GM23338 (cell line): ENCODE measurements at regions not wholly inside any gene's neighbourhood (a gene's known extent, or its start where the extent isn't known, plus 50 kb on each side); places are given as distances from the start of the nearest gene placed in this dataset.

Experiments used
- EZH2 ChIP-seq: fragments of 200-600 bp; sonication (generic); IDR thresholded peaks from one replicate; pipeline ENCODE4 v1.8.0; 2017; ENCODE audit warnings: antibody characterized with exemption, mild to moderate bottlenecking, low read depth; ENCODE audit not compliant: unreplicated experiment
- EZH2phosphoT487 ChIP-seq: fragments of 200-600 bp; sonication (generic); IDR thresholded peaks from one replicate; pipeline ENCODE4 v1.8.1; 2018; ENCODE audit warnings: antibody characterized with exemption; ENCODE audit not compliant: unreplicated experiment
- JUNB ChIP-seq: IDR thresholded peaks from one replicate; pipeline ENCODE4 v1.6.1; 2016; ENCODE audit warnings: antibody characterized with exemption; ENCODE audit not compliant: unreplicated experiment
- NANOG ChIP-seq: IDR thresholded peaks from 2 replicates; pipeline ENCODE4 v1.6.1; 2016; ENCODE audit warnings: antibody characterized with exemption, borderline replicate concordance
- TF ChIP-seq, protein P1 (sequence below), 2 experiments: fragments of 200-600 bp in 1 of 2; sonication (generic) in 1 of 2; conservative IDR thresholded peaks; 2 replicates each; pipeline versions ENCODE4 v1.5.1 to v1.6.1; 2016 to 2017; ENCODE audit warnings: antibody characterized with exemption in 2 of 2, low read depth in 2 of 2, mild to moderate bottlenecking in 2 of 2, moderate library complexity in 1 of 2
- TF ChIP-seq, protein P2 (sequence below): IDR thresholded peaks from one replicate; pipeline ENCODE4 v1.6.1; 2018; ENCODE audit warnings: antibody characterized with exemption; ENCODE audit not compliant: unreplicated experiment
- TF ChIP-seq, protein P3 (sequence below): fragments of 250-450 bp; sonication (Bioruptor Pico); IDR thresholded peaks from 2 replicates; pipeline ENCODE4 v1.5.0; 2020; ENCODE audit warnings: mild to moderate bottlenecking, moderate library complexity

GRCh38 chr4:131367441-131367840 lies 1781.7 kb upstream of the PCDH10 start:
- TF ChIP-seq, protein P1, sequence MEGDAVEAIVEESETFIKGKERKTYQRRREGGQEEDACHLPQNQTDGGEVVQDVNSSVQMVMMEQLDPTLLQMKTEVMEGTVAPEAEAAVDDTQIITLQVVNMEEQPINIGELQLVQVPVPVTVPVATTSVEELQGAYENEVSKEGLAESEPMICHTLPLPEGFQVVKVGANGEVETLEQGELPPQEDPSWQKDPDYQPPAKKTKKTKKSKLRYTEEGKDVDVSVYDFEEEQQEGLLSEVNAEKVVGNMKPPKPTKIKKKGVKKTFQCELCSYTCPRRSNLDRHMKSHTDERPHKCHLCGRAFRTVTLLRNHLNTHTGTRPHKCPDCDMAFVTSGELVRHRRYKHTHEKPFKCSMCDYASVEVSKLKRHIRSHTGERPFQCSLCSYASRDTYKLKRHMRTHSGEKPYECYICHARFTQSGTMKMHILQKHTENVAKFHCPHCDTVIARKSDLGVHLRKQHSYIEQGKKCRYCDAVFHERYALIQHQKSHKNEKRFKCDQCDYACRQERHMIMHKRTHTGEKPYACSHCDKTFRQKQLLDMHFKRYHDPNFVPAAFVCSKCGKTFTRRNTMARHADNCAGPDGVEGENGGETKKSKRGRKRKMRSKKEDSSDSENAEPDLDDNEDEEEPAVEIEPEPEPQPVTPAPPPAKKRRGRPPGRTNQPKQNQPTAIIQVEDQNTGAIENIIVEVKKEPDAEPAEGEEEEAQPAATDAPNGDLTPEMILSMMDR (conservative IDR thresholded peaks at IDR 0.05; ENCODE audit: low read depth in 2 of 2) = no peak
- TF ChIP-seq, protein P2, sequence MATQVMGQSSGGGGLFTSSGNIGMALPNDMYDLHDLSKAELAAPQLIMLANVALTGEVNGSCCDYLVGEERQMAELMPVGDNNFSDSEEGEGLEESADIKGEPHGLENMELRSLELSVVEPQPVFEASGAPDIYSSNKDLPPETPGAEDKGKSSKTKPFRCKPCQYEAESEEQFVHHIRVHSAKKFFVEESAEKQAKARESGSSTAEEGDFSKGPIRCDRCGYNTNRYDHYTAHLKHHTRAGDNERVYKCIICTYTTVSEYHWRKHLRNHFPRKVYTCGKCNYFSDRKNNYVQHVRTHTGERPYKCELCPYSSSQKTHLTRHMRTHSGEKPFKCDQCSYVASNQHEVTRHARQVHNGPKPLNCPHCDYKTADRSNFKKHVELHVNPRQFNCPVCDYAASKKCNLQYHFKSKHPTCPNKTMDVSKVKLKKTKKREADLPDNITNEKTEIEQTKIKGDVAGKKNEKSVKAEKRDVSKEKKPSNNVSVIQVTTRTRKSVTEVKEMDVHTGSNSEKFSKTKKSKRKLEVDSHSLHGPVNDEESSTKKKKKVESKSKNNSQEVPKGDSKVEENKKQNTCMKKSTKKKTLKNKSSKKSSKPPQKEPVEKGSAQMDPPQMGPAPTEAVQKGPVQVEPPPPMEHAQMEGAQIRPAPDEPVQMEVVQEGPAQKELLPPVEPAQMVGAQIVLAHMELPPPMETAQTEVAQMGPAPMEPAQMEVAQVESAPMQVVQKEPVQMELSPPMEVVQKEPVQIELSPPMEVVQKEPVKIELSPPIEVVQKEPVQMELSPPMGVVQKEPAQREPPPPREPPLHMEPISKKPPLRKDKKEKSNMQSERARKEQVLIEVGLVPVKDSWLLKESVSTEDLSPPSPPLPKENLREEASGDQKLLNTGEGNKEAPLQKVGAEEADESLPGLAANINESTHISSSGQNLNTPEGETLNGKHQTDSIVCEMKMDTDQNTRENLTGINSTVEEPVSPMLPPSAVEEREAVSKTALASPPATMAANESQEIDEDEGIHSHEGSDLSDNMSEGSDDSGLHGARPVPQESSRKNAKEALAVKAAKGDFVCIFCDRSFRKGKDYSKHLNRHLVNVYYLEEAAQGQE = no peak
- TF ChIP-seq EZH2phosphoT487 = no peak
- TF ChIP-seq, protein P3, sequence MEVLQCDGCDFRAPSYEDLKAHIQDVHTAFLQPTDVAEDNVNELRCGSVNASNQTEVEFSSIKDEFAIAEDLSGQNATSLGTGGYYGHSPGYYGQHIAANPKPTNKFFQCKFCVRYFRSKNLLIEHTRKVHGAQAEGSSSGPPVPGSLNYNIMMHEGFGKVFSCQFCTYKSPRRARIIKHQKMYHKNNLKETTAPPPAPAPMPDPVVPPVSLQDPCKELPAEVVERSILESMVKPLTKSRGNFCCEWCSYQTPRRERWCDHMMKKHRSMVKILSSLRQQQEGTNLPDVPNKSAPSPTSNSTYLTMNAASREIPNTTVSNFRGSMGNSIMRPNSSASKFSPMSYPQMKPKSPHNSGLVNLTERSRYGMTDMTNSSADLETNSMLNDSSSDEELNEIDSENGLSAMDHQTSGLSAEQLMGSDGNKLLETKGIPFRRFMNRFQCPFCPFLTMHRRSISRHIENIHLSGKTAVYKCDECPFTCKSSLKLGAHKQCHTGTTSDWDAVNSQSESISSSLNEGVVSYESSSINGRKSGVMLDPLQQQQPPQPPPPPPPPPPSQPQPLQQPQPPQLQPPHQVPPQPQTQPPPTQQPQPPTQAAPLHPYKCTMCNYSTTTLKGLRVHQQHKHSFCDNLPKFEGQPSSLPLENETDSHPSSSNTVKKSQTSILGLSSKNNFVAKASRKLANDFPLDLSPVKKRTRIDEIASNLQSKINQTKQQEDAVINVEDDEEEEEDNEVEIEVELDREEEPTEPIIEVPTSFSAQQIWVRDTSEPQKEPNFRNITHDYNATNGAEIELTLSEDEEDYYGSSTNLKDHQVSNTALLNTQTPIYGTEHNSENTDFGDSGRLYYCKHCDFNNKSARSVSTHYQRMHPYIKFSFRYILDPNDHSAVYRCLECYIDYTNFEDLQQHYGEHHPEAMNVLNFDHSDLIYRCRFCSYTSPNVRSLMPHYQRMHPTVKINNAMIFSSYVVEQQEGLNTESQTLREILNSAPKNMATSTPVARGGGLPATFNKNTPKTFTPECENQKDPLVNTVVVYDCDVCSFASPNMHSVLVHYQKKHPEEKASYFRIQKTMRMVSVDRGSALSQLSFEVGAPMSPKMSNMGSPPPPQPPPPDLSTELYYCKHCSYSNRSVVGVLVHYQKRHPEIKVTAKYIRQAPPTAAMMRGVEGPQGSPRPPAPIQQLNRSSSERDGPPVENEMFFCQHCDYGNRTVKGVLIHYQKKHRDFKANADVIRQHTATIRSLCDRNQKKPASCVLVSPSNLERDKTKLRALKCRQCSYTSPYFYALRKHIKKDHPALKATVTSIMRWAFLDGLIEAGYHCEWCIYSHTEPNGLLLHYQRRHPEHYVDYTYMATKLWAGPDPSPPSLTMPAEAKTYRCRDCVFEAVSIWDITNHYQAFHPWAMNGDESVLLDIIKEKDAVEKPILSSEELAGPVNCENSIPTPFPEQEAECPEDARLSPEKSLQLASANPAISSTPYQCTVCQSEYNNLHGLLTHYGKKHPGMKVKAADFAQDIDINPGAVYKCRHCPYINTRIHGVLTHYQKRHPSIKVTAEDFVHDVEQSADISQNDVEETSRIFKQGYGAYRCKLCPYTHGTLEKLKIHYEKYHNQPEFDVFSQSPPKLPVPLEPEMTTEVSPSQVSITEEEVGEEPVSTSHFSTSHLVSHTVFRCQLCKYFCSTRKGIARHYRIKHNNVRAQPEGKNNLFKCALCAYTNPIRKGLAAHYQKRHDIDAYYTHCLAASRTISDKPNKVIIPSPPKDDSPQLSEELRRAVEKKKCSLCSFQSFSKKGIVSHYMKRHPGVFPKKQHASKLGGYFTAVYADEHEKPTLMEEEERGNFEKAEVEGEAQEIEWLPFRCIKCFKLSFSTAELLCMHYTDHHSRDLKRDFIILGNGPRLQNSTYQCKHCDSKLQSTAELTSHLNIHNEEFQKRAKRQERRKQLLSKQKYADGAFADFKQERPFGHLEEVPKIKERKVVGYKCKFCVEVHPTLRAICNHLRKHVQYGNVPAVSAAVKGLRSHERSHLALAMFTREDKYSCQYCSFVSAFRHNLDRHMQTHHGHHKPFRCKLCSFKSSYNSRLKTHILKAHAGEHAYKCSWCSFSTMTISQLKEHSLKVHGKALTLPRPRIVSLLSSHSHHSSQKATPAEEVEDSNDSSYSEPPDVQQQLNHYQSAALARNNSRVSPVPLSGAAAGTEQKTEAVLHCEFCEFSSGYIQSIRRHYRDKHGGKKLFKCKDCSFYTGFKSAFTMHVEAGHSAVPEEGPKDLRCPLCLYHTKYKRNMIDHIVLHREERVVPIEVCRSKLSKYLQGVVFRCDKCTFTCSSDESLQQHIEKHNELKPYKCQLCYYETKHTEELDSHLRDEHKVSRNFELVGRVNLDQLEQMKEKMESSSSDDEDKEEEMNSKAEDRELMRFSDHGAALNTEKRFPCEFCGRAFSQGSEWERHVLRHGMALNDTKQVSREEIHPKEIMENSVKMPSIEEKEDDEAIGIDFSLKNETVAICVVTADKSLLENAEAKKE (CRISPR knock-in tag) = no peak
- TF ChIP-seq JUNB = no peak
- no peak for TF ChIP-seq NANOG
- no peak for TF ChIP-seq EZH2
